ENCODE measurements at regions not wholly inside any gene's neighbourhood (a gene's known extent, or its start where the extent isn't known, plus 50 kb on each side); places are given as distances from the start of the nearest gene placed in this dataset.

GRCh38 chr2:21539685-21540084 is 415.9 kb downstream of the TDRD15 start:
- TF ChIP-seq CTCF (IDR thresholded peaks at IDR 0.05): no peak
- TF ChIP-seq POLR2A (IDR thresholded peaks at IDR 0.05): no peak

Data from testis (tissue), 2 donors.